Uterus (tissue), 2 donors: ENCODE measurements at regions not wholly inside any gene's neighbourhood (a gene's known extent, or its start where the extent isn't known, plus 50 kb on each side); places are given as distances from the start of the nearest gene placed in this dataset.

Experiments
- POLR2A ChIP-seq, 2 donors: fragments of 450-650 bp; IDR thresholded peaks; one replicate each; pipeline ENCODE4 v1.6.1; 2016; ENCODE audit warnings: antibody characterized with exemption in 2 of 2, mild to moderate bottlenecking in 1 of 2, moderate library complexity in 1 of 2
- TF ChIP-seq, protein P1 (sequence below), 4 experiments: fragments of 200-600 bp in 2 of 4; fragments of 450-650 bp in 2 of 4; sonication (generic) in 2 of 4; IDR thresholded peaks; one replicate each; pipeline ENCODE4 v1.5.1; 2016 to 2019; ENCODE audit warnings: antibody characterized with exemption in 4 of 4, mild to moderate bottlenecking in 2 of 4, moderate library complexity in 1 of 4

DNA sequence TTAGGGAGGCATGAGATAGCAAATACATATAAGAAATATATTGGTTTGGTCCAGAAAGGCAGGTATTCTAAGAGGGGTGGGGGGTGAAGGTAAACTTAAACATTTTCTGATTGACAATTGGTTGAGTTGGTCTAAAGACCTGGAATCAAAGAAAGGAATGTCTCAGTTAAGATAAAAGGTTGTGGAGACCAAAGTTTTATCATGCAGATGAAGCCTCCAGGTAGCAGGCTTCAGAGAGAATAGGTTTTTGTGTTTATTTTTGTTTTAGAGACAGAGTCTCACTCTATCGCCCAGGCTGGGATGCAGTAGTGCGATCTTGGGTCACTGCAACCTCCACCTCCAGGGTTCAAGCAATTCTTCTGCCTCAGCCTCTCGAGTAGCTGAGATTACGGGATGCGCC, 80.5 kb downstream of the NPAP1 start:
- TF ChIP-seq, protein P1, sequence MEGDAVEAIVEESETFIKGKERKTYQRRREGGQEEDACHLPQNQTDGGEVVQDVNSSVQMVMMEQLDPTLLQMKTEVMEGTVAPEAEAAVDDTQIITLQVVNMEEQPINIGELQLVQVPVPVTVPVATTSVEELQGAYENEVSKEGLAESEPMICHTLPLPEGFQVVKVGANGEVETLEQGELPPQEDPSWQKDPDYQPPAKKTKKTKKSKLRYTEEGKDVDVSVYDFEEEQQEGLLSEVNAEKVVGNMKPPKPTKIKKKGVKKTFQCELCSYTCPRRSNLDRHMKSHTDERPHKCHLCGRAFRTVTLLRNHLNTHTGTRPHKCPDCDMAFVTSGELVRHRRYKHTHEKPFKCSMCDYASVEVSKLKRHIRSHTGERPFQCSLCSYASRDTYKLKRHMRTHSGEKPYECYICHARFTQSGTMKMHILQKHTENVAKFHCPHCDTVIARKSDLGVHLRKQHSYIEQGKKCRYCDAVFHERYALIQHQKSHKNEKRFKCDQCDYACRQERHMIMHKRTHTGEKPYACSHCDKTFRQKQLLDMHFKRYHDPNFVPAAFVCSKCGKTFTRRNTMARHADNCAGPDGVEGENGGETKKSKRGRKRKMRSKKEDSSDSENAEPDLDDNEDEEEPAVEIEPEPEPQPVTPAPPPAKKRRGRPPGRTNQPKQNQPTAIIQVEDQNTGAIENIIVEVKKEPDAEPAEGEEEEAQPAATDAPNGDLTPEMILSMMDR (IDR thresholded peaks at IDR 0.05) = no peak
- no peak for TF ChIP-seq POLR2A (IDR thresholded peaks at IDR 0.05)
